Ascending aorta (tissue), 2 donors: ENCODE measurements at regions not wholly inside any gene's neighbourhood (a gene's known extent, or its start where the extent isn't known, plus 50 kb on each side); places are given as distances from the start of the nearest gene placed in this dataset.

ENCODE experiments used
- DNase-seq, 2 donors: peaks; one replicate each; pipeline ENCODE4 v3.0.0-alpha.2; 2019; ENCODE audit warnings: low spot score in 2 of 2
- H3K27ac ChIP-seq, 2 donors: fragments of 200-600 bp; sonication (generic); one replicate each; pipeline ENCODE4 v1.5.1; 2016 to 2017; ENCODE audit warnings: mild to moderate bottlenecking in 1 of 2
- H3K27me3 ChIP-seq: fragments of 200-600 bp; sonication (generic); one replicate; pipeline ENCODE4 v1.5.1; 2017
- H3K36me3 ChIP-seq, 2 donors: fragments of 200-600 bp; sonication (generic); one replicate each; pipeline ENCODE4 v1.5.1; 2016
- H3K4me1 ChIP-seq, 2 donors: fragments of 200-600 bp; sonication (generic); one replicate each; pipeline ENCODE4 v1.5.1; 2016 to 2017; ENCODE audit warnings: mild to moderate bottlenecking in 1 of 2
- H3K4me3 ChIP-seq, 2 donors: fragments of 200-600 bp; sonication (generic); one replicate each; pipeline ENCODE4 v1.5.1; 2016 to 2017; ENCODE audit warnings: mild to moderate bottlenecking in 1 of 2
- H3K9me3 ChIP-seq, 2 donors: fragments of 200-600 bp; sonication (generic); one replicate each; pipeline ENCODE4 v1.5.1; 2016
- CTCF ChIP-seq, 3 experiments: fragments of 200-600 bp in 2 of 3; fragments of 450-650 bp in 1 of 3; sonication (generic) in 2 of 3; IDR thresholded peaks; one replicate each; pipeline ENCODE4 v1.5.1; 2016 to 2019; ENCODE audit warnings: antibody characterized with exemption in 3 of 3, mild to moderate bottlenecking in 1 of 3, moderate library complexity in 1 of 3
- intact Hi-C: fragments of 100-400 bp; cut with DNase I; formaldehyde crosslinking; loops from one replicate; pipeline ENCODE4 v1.15.1; 2023

GRCh38 chr11:104484804-104485554 is 321.0 kb upstream of the PDGFD start:
- no peak overlapping the region for H3K27ac ChIP-seq
- no peak overlapping the region for H3K4me3 ChIP-seq
- TF ChIP-seq CTCF (IDR thresholded peaks at IDR 0.05), result no peak
- intact Hi-C loops, result no loop called here
- H3K27me3 ChIP-seq, result no peaks in the 10 kb centered on the region
- no peaks in the 10 kb centered on the region for H3K36me3 ChIP-seq
- no peaks in the 10 kb centered on the region for H3K4me1 ChIP-seq
- H3K9me3 ChIP-seq, result peaks cover 0 to 2% of the 10 kb centered on the region in 2 donors
- no peak for DNase-seq

GRCh38 chr11:104476898-104477297 is 313.0 kb upstream of the PDGFD start:
- intact Hi-C loops, result no loop called here
- DNase-seq, result no peak
- TF ChIP-seq CTCF (IDR thresholded peaks at IDR 0.05), result no peak

DNA sequence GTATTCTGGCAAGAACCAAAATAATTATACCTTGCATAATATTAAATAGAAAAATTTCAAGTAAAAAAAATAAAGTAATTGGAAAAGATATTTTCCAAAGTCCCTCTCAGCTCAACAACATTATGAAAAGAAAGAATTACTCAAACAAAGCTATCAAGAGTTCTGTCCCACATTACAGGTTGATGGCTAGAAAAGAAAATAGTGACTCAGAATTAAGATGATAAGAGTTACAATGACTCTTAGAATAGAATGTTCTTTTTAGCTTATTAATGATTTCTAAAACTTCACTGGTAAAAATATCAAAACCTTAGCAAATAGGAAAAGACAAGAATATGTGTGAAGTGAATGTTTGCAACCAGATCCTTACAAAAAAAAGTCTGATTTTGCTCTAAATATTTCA is 312.5 kb upstream of the PDGFD start:
- intact Hi-C loops, result no loop called here
- TF ChIP-seq CTCF (IDR thresholded peaks at IDR 0.05), result no peak
- no peaks in the 10 kb centered on the region for H3K4me1 ChIP-seq
- H3K9me3 ChIP-seq, result no peaks in the 10 kb centered on the region
- no peak overlapping the region for H3K27ac ChIP-seq
- DNase-seq, result no peak
- no peaks in the 10 kb centered on the region for H3K27me3 ChIP-seq
- no peaks in the 10 kb centered on the region for H3K36me3 ChIP-seq
- no peak overlapping the region for H3K4me3 ChIP-seq

More at GRCh38 chr11:104476898-104477297, 313.0 kb upstream of the PDGFD start:
- no peaks in the 10 kb centered on the region for H3K4me1 ChIP-seq
- H3K36me3 ChIP-seq, result no peaks in the 10 kb centered on the region
- H3K4me3 ChIP-seq, result no peak overlapping the region
- H3K27ac ChIP-seq, result no peak overlapping the region
- H3K9me3 ChIP-seq, result no peaks in the 10 kb centered on the region
- no peaks in the 10 kb centered on the region for H3K27me3 ChIP-seq

DNA sequence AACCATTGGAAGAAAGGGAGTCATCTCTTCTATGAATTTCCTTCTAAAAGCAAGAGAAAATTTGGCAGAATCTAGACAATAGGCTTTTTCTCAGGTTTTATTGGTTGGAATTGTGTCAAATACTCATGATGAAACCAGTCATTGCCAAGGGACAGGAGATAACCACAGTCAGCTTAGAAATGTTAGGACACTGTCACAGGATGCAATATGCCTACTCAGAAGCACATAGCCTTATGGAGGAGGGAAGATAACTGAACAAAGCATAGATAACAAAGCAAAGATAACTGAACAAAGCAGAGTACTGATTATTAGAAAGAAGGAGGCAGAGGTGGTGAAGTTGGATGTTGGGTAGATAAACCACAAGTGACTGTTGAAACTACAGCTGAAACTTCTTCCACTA is 303.5 kb upstream of the PDGFD start:
- Histone ChIP-seq H3K36me3 (no peaks in the 10 kb centered on the region), H3K4me1 (no peaks in the 10 kb centered on the region), H3K4me3 (no peak overlapping the region), H3K27me3 (no peaks in the 10 kb centered on the region), H3K9me3 (no peaks in the 10 kb centered on the region), H3K27ac (no peak overlapping the region)
- TF ChIP-seq CTCF (IDR thresholded peaks at IDR 0.05), result no peak
- DNase-seq, result no peak
- intact Hi-C loops, result no loop called here

DNA sequence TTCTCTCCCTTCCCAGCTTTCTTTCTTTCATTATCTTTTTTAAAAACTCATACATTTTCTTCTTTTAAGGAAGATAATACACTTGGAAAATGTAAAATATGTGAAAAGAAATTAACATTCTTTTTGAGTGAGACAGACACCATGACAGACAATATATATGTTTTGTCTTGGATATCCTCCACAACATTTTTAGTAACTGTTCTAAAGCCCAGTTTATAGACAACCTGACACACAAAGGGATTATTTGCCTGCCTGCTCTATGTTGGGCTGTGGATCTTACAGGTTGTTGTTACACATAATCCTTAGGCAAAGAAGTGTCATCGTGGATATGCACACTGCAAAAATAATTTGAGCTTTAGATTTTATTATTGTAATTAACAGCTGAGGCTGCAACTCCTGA is 301.4 kb upstream of the PDGFD start:
- intact Hi-C loops, result no loop called here
- no peaks in the 10 kb centered on the region for H3K36me3 ChIP-seq
- no peak overlapping the region for H3K27ac ChIP-seq
- no peak overlapping the region for H3K4me3 ChIP-seq
- no peak for TF ChIP-seq CTCF (IDR thresholded peaks at IDR 0.05)
- no peaks in the 10 kb centered on the region for H3K27me3 ChIP-seq
- no peaks in the 10 kb centered on the region for H3K4me1 ChIP-seq
- no peaks in the 10 kb centered on the region for H3K9me3 ChIP-seq
- no peak for DNase-seq

DNA sequence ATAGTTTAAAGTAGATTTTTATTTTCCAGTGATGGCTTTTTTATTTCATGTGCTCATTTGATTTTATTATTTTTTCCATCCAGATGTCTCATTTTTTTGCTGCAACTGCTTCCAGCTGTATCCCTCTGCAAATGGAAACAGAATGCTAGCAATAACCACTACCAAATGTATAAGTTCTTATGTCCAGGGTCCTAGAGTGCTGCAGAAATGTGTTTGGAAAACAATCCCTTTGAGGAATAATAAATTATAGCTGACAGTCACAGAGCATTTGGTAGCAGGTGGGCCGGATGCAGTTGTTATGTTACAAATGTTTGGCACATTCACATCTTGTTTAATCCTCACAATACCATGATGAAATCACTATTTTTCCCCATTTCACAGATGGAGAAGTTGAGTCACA is 300.7 kb upstream of the PDGFD start:
- intact Hi-C loops, result no loop called here
- Histone ChIP-seq H3K36me3 (no peaks in the 10 kb centered on the region), H3K4me1 (no peaks in the 10 kb centered on the region), H3K9me3 (no peaks in the 10 kb centered on the region), H3K27me3 (no peaks in the 10 kb centered on the region), H3K4me3 (no peak overlapping the region), H3K27ac (no peak overlapping the region)
- DNase-seq, result no peak
- no peak for TF ChIP-seq CTCF (IDR thresholded peaks at IDR 0.05)
